GM10266 (cell line): ENCODE measurements at regions not wholly inside any gene's neighbourhood (a gene's known extent, or its start where the extent isn't known, plus 50 kb on each side); places are given as distances from the start of the nearest gene placed in this dataset.
"Not testable (repeated sequence)": the region's sequence is repeated elsewhere in the genome, so short reads cannot be mapped to it uniquely, and the experiment has no call there.

ENCODE experiments used
- DNase-seq: peaks from one replicate; pipeline ENCODE4 v3.0.0; 2012; ENCODE audit errors: extremely low spot score
- CTCF ChIP-seq: IDR thresholded peaks from 2 replicates; pipeline ENCODE4 v1.5.1; 2012; ENCODE audit warnings: mild to moderate bottlenecking, low read depth; ENCODE audit not compliant: control insufficient read depth, insufficient read depth; ENCODE audit errors: missing control alignments

GRCh38 chr10:118968060-118968459 lies 61.5 kb upstream of the NANOS1 start:
- TF ChIP-seq CTCF: no peak

GRCh38 chr10:118968482-118968881 lies 61.0 kb upstream of the NANOS1 start:
- DNase-seq: no peak
- TF ChIP-seq CTCF: no peak

More at GRCh38 chr10:118968060-118968459, 61.5 kb upstream of the NANOS1 start:
- DNase-seq: no peak

GRCh38 chr10:118969014-118969413 lies 60.5 kb upstream of the NANOS1 start:
- no peak for TF ChIP-seq CTCF
- no peak for DNase-seq

- TF ChIP-seq CTCF: no peak
- no peak for DNase-seq
Measured at GRCh38 chr10:118970770-118971169, 58.7 kb upstream of the NANOS1 start.

GRCh38 chr10:118971187-118971586 lies 58.3 kb upstream of the NANOS1 start:
- peak; percentile 39 for DNase-seq

GRCh38 chr10:118971876-118972275 lies 57.6 kb upstream of the NANOS1 start:
- no peak for DNase-seq
- TF ChIP-seq CTCF: no peak

More at GRCh38 chr10:118971187-118971586, 58.3 kb upstream of the NANOS1 start:
- peak; percentile 18 for TF ChIP-seq CTCF

- no peak for DNase-seq
- no peak for TF ChIP-seq CTCF
Measured at GRCh38 chr10:118973744-118974143, 55.8 kb upstream of the NANOS1 start.

- no peak for TF ChIP-seq CTCF
- no peak for DNase-seq
Measured at GRCh38 chr10:118974951-118975350, 54.6 kb upstream of the NANOS1 start.

GRCh38 chr10:118976219-118976618 lies 53.3 kb upstream of the NANOS1 start:
- DNase-seq: not testable (repeated sequence)
